ENCODE measurements at regions not wholly inside any gene's neighbourhood (a gene's known extent, or its start where the extent isn't known, plus 50 kb on each side); places are given as distances from the start of the nearest gene placed in this dataset.
A peak's percentile ranks its signal among the peaks of the same experiment; 100 is the strongest.

- no peak for TF ChIP-seq CTCF (IDR thresholded peaks at IDR 0.05; ENCODE audit: partially characterized antibody, unreplicated experiment)
- DNase-seq, result no peak
- Mint-ChIP-seq H3K27me3 (ENCODE audit: unreplicated experiment) (no peaks in the 10 kb centered on the region), H3K27ac (ENCODE audit: unreplicated experiment) (no peak overlapping the region), H3K9me3 (ENCODE audit: unreplicated experiment) (peaks cover 2% of the 10 kb centered on the region), H3K4me3 (ENCODE audit: unreplicated experiment) (no peak overlapping the region), H3K36me3 (ENCODE audit: unreplicated experiment) (no peaks in the 10 kb centered on the region), H3K4me1 (ENCODE audit: low read depth, unreplicated experiment) (peaks cover 11% of the 10 kb centered on the region)
Observed at GRCh38 chr1:178637841-178638240, 87.2 kb upstream of the RALGPS2 start.

- Mint-ChIP-seq H3K4me3 (ENCODE audit: unreplicated experiment) (no peak overlapping the region), H3K27me3 (ENCODE audit: unreplicated experiment) (no peaks in the 10 kb centered on the region), H3K36me3 (ENCODE audit: unreplicated experiment) (no peaks in the 10 kb centered on the region), H3K27ac (ENCODE audit: unreplicated experiment) (no peak overlapping the region), H3K4me1 (ENCODE audit: low read depth, unreplicated experiment) (peaks cover 20% of the 10 kb centered on the region), H3K9me3 (ENCODE audit: unreplicated experiment) (peaks cover 2% of the 10 kb centered on the region)
- DNase-seq, result no peak
- TF ChIP-seq CTCF (IDR thresholded peaks at IDR 0.05; ENCODE audit: partially characterized antibody, unreplicated experiment), result no peak
Observed at GRCh38 chr1:178639326-178639725, 85.7 kb upstream of the RALGPS2 start.

GRCh38 chr1:178642282-178642681 lies 82.8 kb upstream of the RALGPS2 start:
- Mint-ChIP-seq H3K27me3 (ENCODE audit: unreplicated experiment) (peaks cover 3% of the 10 kb centered on the region), H3K27ac (ENCODE audit: unreplicated experiment) (no peak overlapping the region), H3K4me1 (ENCODE audit: low read depth, unreplicated experiment) (peaks cover 45% of the 10 kb centered on the region), H3K4me3 (ENCODE audit: unreplicated experiment) (no peak overlapping the region), H3K36me3 (ENCODE audit: unreplicated experiment) (no peaks in the 10 kb centered on the region), H3K9me3 (ENCODE audit: unreplicated experiment) (peaks cover 2% of the 10 kb centered on the region)
- no peak for TF ChIP-seq CTCF (IDR thresholded peaks at IDR 0.05; ENCODE audit: partially characterized antibody, unreplicated experiment)
- no peak for DNase-seq

- Mint-ChIP-seq H3K27me3 (ENCODE audit: unreplicated experiment) (peaks cover 3% of the 10 kb centered on the region), H3K4me1 (ENCODE audit: low read depth, unreplicated experiment) (peaks cover 48% of the 10 kb centered on the region), H3K27ac (ENCODE audit: unreplicated experiment) (no peak overlapping the region), H3K9me3 (ENCODE audit: unreplicated experiment) (peaks cover 2% of the 10 kb centered on the region), H3K4me3 (ENCODE audit: unreplicated experiment) (no peak overlapping the region), H3K36me3 (ENCODE audit: unreplicated experiment) (no peaks in the 10 kb centered on the region)
- TF ChIP-seq CTCF (IDR thresholded peaks at IDR 0.05; ENCODE audit: partially characterized antibody, unreplicated experiment), result no peak
- DNase-seq, result no peak
Observed at GRCh38 chr1:178643349-178643748, 81.7 kb upstream of the RALGPS2 start.

- Mint-ChIP-seq H3K9me3 (ENCODE audit: unreplicated experiment) (peaks cover 2% of the 10 kb centered on the region), H3K4me1 (ENCODE audit: low read depth, unreplicated experiment) (peaks cover 46% of the 10 kb centered on the region), H3K36me3 (ENCODE audit: unreplicated experiment) (no peaks in the 10 kb centered on the region), H3K27ac (ENCODE audit: unreplicated experiment) (peak overlapping the region; percentile 99), H3K27me3 (ENCODE audit: unreplicated experiment) (peaks cover 3% of the 10 kb centered on the region), H3K4me3 (ENCODE audit: unreplicated experiment) (no peak overlapping the region)
- DNase-seq, result no peak
- TF ChIP-seq CTCF (IDR thresholded peaks at IDR 0.05; ENCODE audit: partially characterized antibody, unreplicated experiment), result no peak
Observed at GRCh38 chr1:178643831-178644230, 81.2 kb upstream of the RALGPS2 start.

All from glutamatergic neuron (in vitro differentiated cells).